ENCODE measurements at regions not wholly inside any gene's neighbourhood (a gene's known extent, or its start where the extent isn't known, plus 50 kb on each side); places are given as distances from the start of the nearest gene placed in this dataset.

- Histone ChIP-seq H3K79me2 (ENCODE audit: insufficient read depth, low read depth) (no peaks in the 10 kb centered on the region), H3K4me3 (IDR thresholded peaks at IDR 0.05; ENCODE audit: insufficient read depth, low read depth, low read length) (no peak overlapping the region), H4K20me1 (ENCODE audit: insufficient read depth) (no peaks in the 10 kb centered on the region), H3K36me3 (ENCODE audit: insufficient read depth) (no peaks in the 10 kb centered on the region), H3K9ac (no peak overlapping the region), H2AFZ (ENCODE audit: low read depth) (no peak overlapping the region), H3K4me2 (no peak overlapping the region), H3K4me1 (ENCODE audit: low read depth, poor library complexity, severe bottlenecking) (no peaks in the 10 kb centered on the region), H3K27ac (no peak overlapping the region), H3K27me3 (ENCODE audit: insufficient read depth, low read depth) (no peaks in the 10 kb centered on the region)
- no peak for TF ChIP-seq CTCF (conservative IDR thresholded peaks at IDR 0.05; ENCODE audit: low read depth, low read length)
Measured at GRCh38 chr2:128689971-128690370, 371.3 kb upstream of the HS6ST1 start.

- H3K4me3 ChIP-seq (IDR thresholded peaks at IDR 0.05; ENCODE audit: insufficient read depth, low read depth, low read length) = no peak overlapping the region
- H4K20me1 ChIP-seq (ENCODE audit: insufficient read depth) = no peaks in the 10 kb centered on the region
- H2AFZ ChIP-seq (ENCODE audit: low read depth) = no peak overlapping the region
- no peak for TF ChIP-seq CTCF (conservative IDR thresholded peaks at IDR 0.05; ENCODE audit: low read depth, low read length)
- no peak overlapping the region for H3K9ac ChIP-seq
- no peak overlapping the region for H3K27ac ChIP-seq
- no peaks in the 10 kb centered on the region for H3K79me2 ChIP-seq (ENCODE audit: insufficient read depth, low read depth)
- H3K36me3 ChIP-seq (ENCODE audit: insufficient read depth) = no peaks in the 10 kb centered on the region
- H3K4me1 ChIP-seq (ENCODE audit: low read depth, poor library complexity, severe bottlenecking) = no peaks in the 10 kb centered on the region
- H3K4me2 ChIP-seq = no peak overlapping the region
- no peaks in the 10 kb centered on the region for H3K27me3 ChIP-seq (ENCODE audit: insufficient read depth, low read depth)
Measured at GRCh38 chr2:128690431-128690830, 371.8 kb upstream of the HS6ST1 start.

GRCh38 chr2:128690869-128691268, 372.2 kb upstream of the HS6ST1 start:
- no peak overlapping the region for H3K9ac ChIP-seq
- no peaks in the 10 kb centered on the region for H3K4me1 ChIP-seq (ENCODE audit: low read depth, poor library complexity, severe bottlenecking)
- H3K4me2 ChIP-seq = no peak overlapping the region
- no peak for TF ChIP-seq CTCF (conservative IDR thresholded peaks at IDR 0.05; ENCODE audit: low read depth, low read length)
- no peak overlapping the region for H3K4me3 ChIP-seq (IDR thresholded peaks at IDR 0.05; ENCODE audit: insufficient read depth, low read depth, low read length)
- no peaks in the 10 kb centered on the region for H3K27me3 ChIP-seq (ENCODE audit: insufficient read depth, low read depth)
- H3K36me3 ChIP-seq (ENCODE audit: insufficient read depth) = no peaks in the 10 kb centered on the region
- H3K27ac ChIP-seq = no peak overlapping the region
- H3K79me2 ChIP-seq (ENCODE audit: insufficient read depth, low read depth) = no peaks in the 10 kb centered on the region
- no peak overlapping the region for H2AFZ ChIP-seq (ENCODE audit: low read depth)
- H4K20me1 ChIP-seq (ENCODE audit: insufficient read depth) = no peaks in the 10 kb centered on the region

- Histone ChIP-seq H2AFZ (ENCODE audit: low read depth) (no peak overlapping the region), H3K36me3 (ENCODE audit: insufficient read depth) (no peaks in the 10 kb centered on the region), H3K4me3 (IDR thresholded peaks at IDR 0.05; ENCODE audit: insufficient read depth, low read depth, low read length) (no peak overlapping the region), H3K4me1 (ENCODE audit: low read depth, poor library complexity, severe bottlenecking) (no peaks in the 10 kb centered on the region), H3K79me2 (ENCODE audit: insufficient read depth, low read depth) (no peaks in the 10 kb centered on the region), H3K9ac (no peak overlapping the region), H4K20me1 (ENCODE audit: insufficient read depth) (no peaks in the 10 kb centered on the region), H3K4me2 (no peak overlapping the region), H3K27me3 (ENCODE audit: insufficient read depth, low read depth) (no peaks in the 10 kb centered on the region), H3K27ac (no peak overlapping the region)
- no peak for TF ChIP-seq CTCF (conservative IDR thresholded peaks at IDR 0.05; ENCODE audit: low read depth, low read length)
Measured at GRCh38 chr2:128691526-128691925, 372.9 kb upstream of the HS6ST1 start.

Data from KMS-11 (cell line).